Keratinocyte (primary cell): ENCODE measurements at regions not wholly inside any gene's neighbourhood (a gene's known extent, or its start where the extent isn't known, plus 50 kb on each side); places are given as distances from the start of the nearest gene placed in this dataset.

Experiments
- CTCF ChIP-seq, 3 experiments: IDR thresholded peaks in 1 of 3; conservative IDR thresholded peaks in 1 of 3; optimal IDR thresholded peaks in 1 of 3; 2 replicates in 2 of 3; 3 replicates in 1 of 3; pipeline versions ENCODE3 to v1.5.1; 2011; ENCODE audit warnings: low read length in 3 of 3, mild to moderate bottlenecking in 3 of 3, moderate library complexity in 2 of 3, control low read depth in 1 of 3, inconsistent platforms in 1 of 3; ENCODE audit not compliant: insufficient read depth in 2 of 3; ENCODE audit errors: extremely low read depth in 1 of 3
- EZH2 ChIP-seq: IDR thresholded peaks from one replicate; pipeline ENCODE4 v1.6.1; 2012; ENCODE audit warnings: inconsistent platforms, mild to moderate bottlenecking, low read length, moderate library complexity

- TF ChIP-seq CTCF (optimal IDR thresholded peaks at IDR 0.05 in 1 of 3, IDR thresholded peaks at IDR 0.05 in 1 of 3, conservative IDR thresholded peaks at IDR 0.05 in 1 of 3; ENCODE audit: extremely low read depth in 1 of 3, insufficient read depth in 2 of 3, low read length in 3 of 3) = no peak
- no peak for TF ChIP-seq EZH2
Observed at GRCh38 chr12:77401770-77402081, 336.4 kb upstream of the E2F7 start.
